Stomach (tissue), 8 donors: ENCODE measurements at regions not wholly inside any gene's neighbourhood (a gene's known extent, or its start where the extent isn't known, plus 50 kb on each side); places are given as distances from the start of the nearest gene placed in this dataset.
"Not testable (repeated sequence)": the region's sequence is repeated elsewhere in the genome, so short reads cannot be mapped to it uniquely, and the experiment has no call there.

Experiments used
- DNase-seq, 2 donors: peaks; one replicate each; pipeline versions ENCODE4 v3.0.0 to v3.0.0-alpha.2; 2013 to 2019
- H3K27ac ChIP-seq, 5 donors: fragments of 200-600 bp in 4 of 5; sonication (generic) in 4 of 5; one replicate each; pipeline ENCODE4 v1.5.1; 2013 to 2019; ENCODE audit warnings: mild to moderate bottlenecking in 1 of 5, moderate library complexity in 1 of 5
- H3K27me3 ChIP-seq, 3 donors: fragments of 200-600 bp; sonication (generic); one replicate each; pipeline ENCODE4 v1.5.1; 2017 to 2019; ENCODE audit warnings: mixed run types in 1 of 3
- H3K36me3 ChIP-seq, 4 donors: fragments of 200-600 bp; sonication (generic); 1 replicate in 3 of 4; 2 replicates in 1 of 4; pipeline ENCODE4 v1.5.1; 2016 to 2019
- H3K4me1 ChIP-seq, 4 donors: fragments of 200-600 bp; sonication (generic); one replicate each; pipeline ENCODE4 v1.5.1; 2016 to 2019
- H3K4me3 ChIP-seq, 4 donors: fragments of 200-600 bp; sonication (generic) in 3 of 4; one replicate each; pipeline ENCODE4 v1.5.1; 2016 to 2019; ENCODE audit warnings: mild to moderate bottlenecking in 1 of 4
- H3K9me3 ChIP-seq, 4 donors: fragments of 200-600 bp; sonication (generic); one replicate each; pipeline ENCODE4 v1.5.1; 2016 to 2019
- EP300 ChIP-seq: sonication (generic); formaldehyde crosslinking; IDR thresholded peaks from one replicate; pipeline ENCODE4 v1.6.1; 2017; ENCODE audit warnings: antibody characterized with exemption
- POLR2A ChIP-seq, 4 donors: fragments of 450-650 bp; IDR thresholded peaks; one replicate each; pipeline ENCODE4 v1.6.1; 2016; ENCODE audit warnings: antibody characterized with exemption in 4 of 4, control low read depth in 2 of 4, mild to moderate bottlenecking in 1 of 4, moderate library complexity in 1 of 4
- POLR2AphosphoS5 ChIP-seq, 3 donors: sonication (generic); formaldehyde crosslinking; IDR thresholded peaks; one replicate each; pipeline ENCODE4 v1.6.1; 2016; ENCODE audit warnings: antibody characterized with exemption in 3 of 3
- WGBS, 5 donors: extraction: QIAGEN DNeasy Blood & Tissue Kit in 3 of 5; methylation state at CpG; one replicate each; pipeline versions ENCODE4 v1.1.5 to v1.1.7; 2013 to 2018; 5-methylcytosine and 5-hydroxymethylcytosine counted together
- intact Hi-C: fragments of 100-400 bp; cut with DNase I; formaldehyde crosslinking; loops from one replicate; pipeline ENCODE4 v1.15.1; 2023; ENCODE audit warnings: low total_unique reads
- TF ChIP-seq, protein P1 (sequence below), 7 experiments: fragments of 450-650 bp in 4 of 7; fragments of 200-600 bp in 3 of 7; sonication (generic) in 3 of 7; IDR thresholded peaks; one replicate each; pipeline ENCODE4 v1.5.1; 2016 to 2019; ENCODE audit warnings: antibody characterized with exemption in 7 of 7, control low read depth in 2 of 7, mild to moderate bottlenecking in 1 of 7
- donor health status: healthy with polysubstance abuse.
- donor health status: Bipolar disorder and iron deficiency.
- donor health status: healthy.

DNA sequence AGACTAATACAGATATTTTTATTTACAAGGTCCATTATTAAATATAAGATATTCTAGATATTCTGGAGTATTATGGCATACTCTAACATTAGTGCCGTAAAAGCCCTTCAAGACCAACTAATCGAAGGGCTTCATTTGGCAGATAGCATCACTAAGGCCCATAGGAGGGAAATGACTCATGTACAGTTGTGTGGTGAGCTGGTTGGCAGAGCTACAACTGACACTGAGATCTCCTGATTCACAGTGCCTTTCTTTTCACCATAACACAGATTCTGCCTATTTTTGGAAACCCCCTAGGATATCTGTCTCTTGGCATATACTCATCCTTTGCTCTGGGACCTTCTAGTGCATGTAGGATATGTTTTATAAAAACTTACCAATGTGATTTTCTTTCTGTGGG is 201.7 kb upstream of the AFF2 start:
- H3K27ac ChIP-seq = no peak overlapping the region
- H3K4me1 ChIP-seq = no peaks in the 10 kb centered on the region
- no peaks in the 10 kb centered on the region for H3K36me3 ChIP-seq
- no peak overlapping the region for H3K4me3 ChIP-seq
- no peaks in the 10 kb centered on the region for H3K27me3 ChIP-seq
- no peaks in the 10 kb centered on the region for H3K9me3 ChIP-seq
- no peak for DNase-seq
- intact Hi-C loops = no loop called here
- WGBS, 5 donors = 72 to 94% (median 86%) methylated on average over 2 of the region's 2 CpGs
- TF ChIP-seq POLR2AphosphoS5 (IDR thresholded peaks at IDR 0.05) (no peak), POLR2A (IDR thresholded peaks at IDR 0.05) (no peak), EP300 (no peak)
- TF ChIP-seq, protein P1, sequence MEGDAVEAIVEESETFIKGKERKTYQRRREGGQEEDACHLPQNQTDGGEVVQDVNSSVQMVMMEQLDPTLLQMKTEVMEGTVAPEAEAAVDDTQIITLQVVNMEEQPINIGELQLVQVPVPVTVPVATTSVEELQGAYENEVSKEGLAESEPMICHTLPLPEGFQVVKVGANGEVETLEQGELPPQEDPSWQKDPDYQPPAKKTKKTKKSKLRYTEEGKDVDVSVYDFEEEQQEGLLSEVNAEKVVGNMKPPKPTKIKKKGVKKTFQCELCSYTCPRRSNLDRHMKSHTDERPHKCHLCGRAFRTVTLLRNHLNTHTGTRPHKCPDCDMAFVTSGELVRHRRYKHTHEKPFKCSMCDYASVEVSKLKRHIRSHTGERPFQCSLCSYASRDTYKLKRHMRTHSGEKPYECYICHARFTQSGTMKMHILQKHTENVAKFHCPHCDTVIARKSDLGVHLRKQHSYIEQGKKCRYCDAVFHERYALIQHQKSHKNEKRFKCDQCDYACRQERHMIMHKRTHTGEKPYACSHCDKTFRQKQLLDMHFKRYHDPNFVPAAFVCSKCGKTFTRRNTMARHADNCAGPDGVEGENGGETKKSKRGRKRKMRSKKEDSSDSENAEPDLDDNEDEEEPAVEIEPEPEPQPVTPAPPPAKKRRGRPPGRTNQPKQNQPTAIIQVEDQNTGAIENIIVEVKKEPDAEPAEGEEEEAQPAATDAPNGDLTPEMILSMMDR (IDR thresholded peaks at IDR 0.05) = no peak

DNA sequence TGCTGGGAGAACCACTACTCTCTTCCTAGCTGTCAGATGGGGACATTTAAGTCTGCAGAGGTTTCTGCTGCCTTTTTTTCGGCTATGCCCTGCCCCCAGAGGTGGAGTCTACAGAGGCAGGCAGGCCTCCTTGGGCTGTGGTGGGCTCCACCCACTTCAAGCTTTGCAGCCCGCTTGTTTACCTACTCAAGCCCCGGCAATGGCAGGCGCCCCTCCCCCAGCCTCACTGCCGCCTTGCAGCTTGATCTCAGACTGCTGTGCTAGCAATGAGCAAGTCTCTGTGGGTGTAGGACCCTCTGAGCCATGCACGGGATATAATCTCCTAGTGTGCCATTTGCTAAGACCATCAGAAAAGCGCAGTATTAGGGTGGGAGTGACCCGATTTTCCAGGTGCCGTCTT is 195.2 kb upstream of the AFF2 start:
- not testable (repeated sequence) for H3K9me3 ChIP-seq
- 83 to 93% (median 91%) methylated on average over 6 to 9 of the region's 9 CpGs; no CpG with 5 or more reads in 1 of the 5 donors for WGBS, 5 donors

GRCh38 chrX:148309413-148309812 is 191.0 kb upstream of the AFF2 start:
- no peak for DNase-seq
- no peaks in the 10 kb centered on the region for H3K9me3 ChIP-seq
- intact Hi-C loops = no loop called here
- no peaks in the 10 kb centered on the region for H3K27me3 ChIP-seq
- TF ChIP-seq, protein P1 (IDR thresholded peaks at IDR 0.05) = no peak
- no peak for TF ChIP-seq EP300
- no peak for TF ChIP-seq POLR2AphosphoS5 (IDR thresholded peaks at IDR 0.05)
- no peak for TF ChIP-seq POLR2A (IDR thresholded peaks at IDR 0.05)
- no peaks in the 10 kb centered on the region for H3K36me3 ChIP-seq
- no peaks in the 10 kb centered on the region for H3K4me1 ChIP-seq
- WGBS, 5 donors = 72 to 93% (median 88%) methylated on average over 3 of the region's 3 CpGs
- no peak overlapping the region for H3K27ac ChIP-seq
- H3K4me3 ChIP-seq = no peak overlapping the region

More for the DNA sequence above, 195.2 kb upstream of the AFF2 start:
- H3K4me3 ChIP-seq, H3K27me3 ChIP-seq, H3K27ac ChIP-seq, H3K36me3 ChIP-seq, intact Hi-C loops, DNase-seq, H3K4me1 ChIP-seq: not testable (repeated sequence)

DNA sequence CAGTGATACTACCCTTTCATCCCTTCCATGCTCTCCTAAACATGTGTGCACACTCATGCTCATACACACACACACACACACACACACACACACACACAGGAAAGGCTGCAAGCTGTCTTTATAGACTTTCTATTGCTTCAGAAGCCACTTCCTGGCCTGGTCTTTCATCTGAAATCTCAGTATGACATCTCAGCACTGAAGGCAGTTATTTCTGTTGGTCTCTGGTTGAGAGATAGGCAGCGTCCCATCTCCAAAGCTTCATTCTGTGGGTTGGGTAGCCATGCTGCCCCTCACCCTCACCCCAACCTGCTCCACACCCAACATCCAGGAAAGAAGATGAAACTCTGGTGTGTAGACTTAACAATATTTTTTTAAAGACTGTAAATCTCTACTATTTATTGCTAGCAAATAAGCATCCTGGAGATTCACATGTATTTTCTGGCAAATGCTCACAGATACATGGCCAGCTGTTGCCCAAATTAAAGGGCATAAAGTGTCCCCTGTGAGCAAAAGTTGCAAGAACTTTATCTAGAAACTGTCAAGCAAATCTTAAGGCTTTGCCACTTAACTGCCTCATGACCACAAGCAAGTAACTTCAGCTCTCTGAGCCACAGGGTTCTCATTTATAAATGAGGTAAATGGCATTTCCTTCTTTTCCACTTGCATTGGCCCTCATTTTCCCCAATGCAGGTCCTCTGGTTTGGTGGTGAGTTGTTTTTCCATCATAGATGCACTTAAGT is 189.8 kb upstream of the AFF2 start:
- Histone ChIP-seq H3K4me3 (no peak overlapping the region), H3K9me3 (no peaks in the 10 kb centered on the region), H3K4me1 (no peaks in the 10 kb centered on the region), H3K36me3 (no peaks in the 10 kb centered on the region), H3K27ac (no peak overlapping the region), H3K27me3 (no peaks in the 10 kb centered on the region)
- TF ChIP-seq, protein P1 (IDR thresholded peaks at IDR 0.05) = no peak
- TF ChIP-seq POLR2AphosphoS5 (IDR thresholded peaks at IDR 0.05) (no peak), EP300 (no peak), POLR2A (IDR thresholded peaks at IDR 0.05) (no peak)
- peak in 1 of 2 donors; percentile 30 for DNase-seq
- WGBS, 5 donors = 25 to 71% (median 65%) methylated on average over 1 of the region's 1 CpG
- intact Hi-C loops = no loop called here

DNA sequence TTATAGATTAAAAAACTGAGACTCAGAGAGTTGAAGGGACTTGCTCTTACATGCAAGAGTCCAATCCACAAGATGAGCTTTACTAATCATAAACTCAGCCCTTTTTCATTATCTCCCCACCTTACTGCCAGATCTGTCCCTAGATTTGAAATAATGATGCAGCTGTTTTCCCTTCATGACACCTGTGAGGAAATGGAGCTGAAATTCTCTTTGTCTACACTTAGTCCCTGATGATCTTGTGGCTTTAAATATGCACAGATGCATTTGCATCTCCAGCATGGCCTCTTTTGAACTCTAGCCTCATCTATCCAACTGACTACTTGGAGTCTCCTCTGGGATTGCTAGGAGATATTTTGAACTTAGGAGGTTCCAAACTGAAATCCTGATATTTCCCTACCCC is 188.9 kb upstream of the AFF2 start:
- TF ChIP-seq, protein P1 (IDR thresholded peaks at IDR 0.05) = no peak
- TF ChIP-seq POLR2A (IDR thresholded peaks at IDR 0.05) (no peak), EP300 (no peak), POLR2AphosphoS5 (IDR thresholded peaks at IDR 0.05) (no peak)
- no peak overlapping the region for H3K4me3 ChIP-seq
- no peaks in the 10 kb centered on the region for H3K27me3 ChIP-seq
- intact Hi-C loops = no loop called here
- no peaks in the 10 kb centered on the region for H3K4me1 ChIP-seq
- H3K9me3 ChIP-seq = no peaks in the 10 kb centered on the region
- DNase-seq = no peak
- H3K36me3 ChIP-seq = no peaks in the 10 kb centered on the region
- no peak overlapping the region for H3K27ac ChIP-seq
